IMR-90 (cell line): ENCODE measurements at regions not wholly inside any gene's neighbourhood (a gene's known extent, or its start where the extent isn't known, plus 50 kb on each side); places are given as distances from the start of the nearest gene placed in this dataset.
"Not testable (repeated sequence)": the region's sequence is repeated elsewhere in the genome, so short reads cannot be mapped to it uniquely, and the experiment has no call there.

Source experiments
- CEBPB ChIP-seq: IDR thresholded peaks from 2 replicates; pipeline ENCODE4 v1.6.1; 2012; ENCODE audit warnings: low read depth, low read length, improper control_type of control experiment
- CHD1 ChIP-seq: IDR thresholded peaks from 2 replicates; pipeline ENCODE4 v1.6.1; 2012; ENCODE audit warnings: low read depth, low read length, improper control_type of control experiment
- CTCF ChIP-seq: conservative IDR thresholded peaks from 2 replicates; pipeline ENCODE4 v1.5.1; 2012; ENCODE audit warnings: mild to moderate bottlenecking, low read depth, low read length, improper control_type of control experiment
- FOS ChIP-seq: fragments of 150-350 bp; IDR thresholded peaks from 2 replicates; pipeline ENCODE4 v1.6.1; 2016; ENCODE audit warnings: low read depth, low read length
- POLR2A ChIP-seq: IDR thresholded peaks from 2 replicates; pipeline ENCODE4 v1.6.1; 2012; ENCODE audit warnings: mild to moderate bottlenecking, low read depth, low read length
- RAD21 ChIP-seq: IDR thresholded peaks from 2 replicates; pipeline ENCODE4 v1.6.1; 2012; ENCODE audit warnings: low read length, improper control_type of control experiment
- RCOR1 ChIP-seq: IDR thresholded peaks from 2 replicates; pipeline ENCODE4 v1.6.1; 2012; ENCODE audit warnings: mild to moderate bottlenecking, low read length, improper control_type of control experiment; ENCODE audit not compliant: insufficient replicate concordance
- USF2 ChIP-seq: fragments of 150-350 bp; IDR thresholded peaks from 2 replicates; pipeline ENCODE4 v1.6.1; 2017; ENCODE audit warnings: mild to moderate bottlenecking, antibody characterized with exemption, low read length, low read depth

GRCh38 chr2:153534590-153534989, 56.0 kb upstream of the RPRM start:
- not testable (repeated sequence) for TF ChIP-seq CTCF, FOS, CHD1, RCOR1, USF2, POLR2A, CEBPB, RAD21
